Right renal pelvis (tissue), 4 donors: ENCODE measurements at regions not wholly inside any gene's neighbourhood (a gene's known extent, or its start where the extent isn't known, plus 50 kb on each side); places are given as distances from the start of the nearest gene placed in this dataset.
"Not testable (repeated sequence)": the region's sequence is repeated elsewhere in the genome, so short reads cannot be mapped to it uniquely, and the experiment has no call there.

Source experiments
- DNase-seq, 4 donors: peaks; one replicate each; pipeline ENCODE4 v3.0.0-alpha.2; 2013; ENCODE audit warnings: low read depth in 4 of 4, low spot score in 3 of 4, missing footprints in 1 of 4

- DNase-seq, result no peak
Observed at GRCh38 chr7:32694182-32694581, 197.4 kb downstream of the KBTBD2 start.

GRCh38 chr7:32691965-32692815 lies 196.9 kb downstream of the AVL9 start:
- not testable (repeated sequence) for DNase-seq

GRCh38 chr7:32688092-32688491 lies 192.8 kb downstream of the AVL9 start:
- DNase-seq, result not testable (repeated sequence)

DNA sequence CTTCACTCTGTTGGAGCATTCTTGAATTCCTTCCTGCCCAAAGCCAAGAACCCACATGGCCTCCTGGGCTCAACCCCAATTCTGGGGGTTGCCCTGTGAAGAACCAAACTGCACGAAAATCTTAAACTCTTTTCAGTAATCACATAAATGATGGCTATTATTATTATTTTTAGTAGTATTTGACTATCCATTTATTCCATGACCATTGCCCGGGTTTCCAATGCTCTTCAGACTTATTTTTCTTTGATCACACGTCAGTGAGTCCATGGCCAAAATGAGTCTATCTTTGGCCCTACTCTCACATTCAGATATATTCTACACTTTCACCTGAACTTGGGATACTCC lies 185.9 kb downstream of the AVL9 start:
- DNase-seq, result no peak

DNA sequence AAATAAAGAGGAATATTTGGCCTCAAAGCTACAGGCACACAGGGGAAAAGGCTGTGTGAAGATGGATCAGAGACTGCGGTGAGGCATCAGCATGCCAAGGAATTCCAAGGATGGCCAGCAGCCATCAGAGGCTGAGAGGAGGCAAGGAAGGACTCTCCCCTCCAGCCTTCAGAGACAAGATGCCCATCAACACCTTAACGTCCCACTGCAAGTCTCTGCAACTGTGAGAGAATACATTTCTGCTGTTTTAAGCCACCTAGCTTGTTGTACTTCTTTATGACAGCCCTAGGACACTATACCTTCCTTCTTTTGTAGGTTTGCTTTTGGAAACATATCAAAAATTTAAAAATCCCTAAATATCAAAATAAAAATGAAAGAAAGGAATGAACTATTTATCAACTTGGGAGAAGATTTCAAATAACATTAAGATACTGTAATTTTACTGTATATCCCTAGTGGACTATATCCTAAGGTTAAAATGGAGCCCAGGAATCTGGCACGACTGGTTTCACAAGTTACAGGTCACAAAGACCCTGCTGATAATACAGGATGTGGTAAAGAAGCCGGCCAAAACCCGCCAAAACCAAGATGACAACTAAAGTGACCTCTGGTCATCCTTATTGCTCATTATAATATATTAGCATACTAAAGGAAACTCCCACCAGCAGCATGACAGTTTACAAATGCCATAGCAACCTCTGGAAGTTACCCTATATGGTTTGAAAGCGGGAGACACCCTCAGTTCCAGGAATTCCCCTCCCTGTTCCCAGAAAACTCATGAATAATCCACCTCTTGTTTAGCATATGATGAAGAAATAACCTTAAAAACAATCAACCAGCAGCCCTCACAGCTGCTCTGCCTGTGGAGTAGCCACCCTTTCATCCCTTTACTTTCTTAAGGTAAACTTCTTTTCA lies 185.2 kb downstream of the AVL9 start:
- DNase-seq, result no peak

DNA sequence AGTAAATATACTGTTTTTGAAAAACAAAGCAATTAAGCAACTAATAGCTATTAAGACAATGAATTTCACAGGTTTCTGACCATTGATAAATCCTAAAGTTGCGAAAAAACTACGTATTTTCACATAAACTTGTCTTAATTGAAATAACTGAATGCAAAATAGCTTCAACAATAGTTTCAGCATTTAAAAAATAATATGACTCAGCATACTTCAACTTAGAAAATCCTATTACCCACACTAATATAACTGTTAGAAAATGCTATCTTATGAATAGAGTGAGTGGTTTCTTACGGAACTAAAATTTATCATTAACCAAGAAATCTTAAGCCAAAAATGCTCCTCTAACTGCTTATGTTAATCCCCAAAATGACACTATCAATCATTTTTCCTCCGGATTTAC lies 183.9 kb downstream of the AVL9 start:
- no peak for DNase-seq

GRCh38 chr7:32677593-32677992 lies 182.3 kb downstream of the AVL9 start:
- DNase-seq, result no peak

GRCh38 chr7:32676249-32676941 lies 181.1 kb downstream of the AVL9 start:
- no peak for DNase-seq

DNA sequence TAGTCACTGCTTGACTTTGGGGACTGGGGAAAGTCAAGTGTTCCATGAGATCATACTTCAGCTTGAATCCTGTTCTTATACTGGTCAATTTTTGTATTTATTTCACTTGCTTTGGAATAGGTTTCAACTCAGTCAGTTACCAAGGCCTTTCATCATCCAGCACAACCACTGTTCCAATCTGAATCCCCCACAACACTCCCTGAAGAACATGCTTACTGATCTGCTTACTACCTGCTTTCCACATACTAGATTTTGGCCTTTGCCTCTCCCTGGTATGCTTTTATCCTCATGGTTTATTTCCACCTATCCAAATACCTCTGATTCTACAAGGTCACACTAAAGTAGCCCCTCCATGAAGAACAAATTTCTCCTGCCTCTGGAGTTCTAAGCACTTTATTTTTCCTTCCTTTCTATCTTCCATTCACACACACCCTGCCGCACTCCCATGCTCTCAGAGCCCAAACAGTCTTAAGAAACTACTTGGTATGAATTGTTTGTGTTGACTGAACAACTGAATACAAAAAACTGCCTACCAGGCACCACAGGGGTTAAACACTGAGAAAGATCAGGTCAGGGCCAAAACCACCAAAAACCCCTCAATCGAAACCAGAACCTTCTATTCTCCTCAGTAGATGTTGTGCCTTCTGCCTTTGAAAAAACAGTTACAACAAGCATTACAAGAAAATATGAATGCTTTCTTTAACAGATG lies 178.1 kb downstream of the AVL9 start:
- no peak for DNase-seq

GRCh38 chr7:32670110-32671025 lies 175.1 kb downstream of the AVL9 start:
- no peak for DNase-seq

DNA sequence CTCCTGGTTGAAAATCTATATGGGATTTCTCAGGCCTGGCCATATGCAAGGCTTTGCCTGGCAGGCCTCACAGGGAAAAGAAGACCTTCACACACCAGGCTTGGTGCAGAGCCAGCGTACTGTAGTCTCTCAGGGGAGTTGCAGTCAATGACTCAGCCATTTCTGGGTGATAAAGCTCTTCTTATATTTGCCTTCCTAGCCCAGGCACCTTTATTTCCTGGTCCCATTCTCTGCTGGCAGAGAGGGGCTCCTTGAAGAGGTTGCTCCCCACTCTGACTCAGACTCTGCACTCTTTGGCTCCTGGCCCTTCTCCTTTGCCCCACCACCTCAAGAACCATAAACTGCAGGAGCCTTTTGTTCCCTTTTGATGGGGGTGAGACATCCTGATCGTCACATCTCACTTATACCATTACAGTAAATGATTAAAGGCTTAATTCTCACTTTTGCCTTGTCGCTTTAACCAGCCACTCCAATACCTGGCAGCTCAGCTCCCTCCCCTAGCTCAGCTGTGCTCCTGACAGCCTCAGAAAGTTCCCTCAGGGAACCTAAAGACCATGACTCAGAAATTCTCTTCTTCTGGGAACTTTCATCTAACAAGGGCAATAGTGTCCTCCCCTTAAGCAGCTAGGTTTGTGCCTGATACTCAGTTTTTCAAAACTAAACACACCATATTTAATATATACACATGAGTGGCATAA lies 174.0 kb downstream of the AVL9 start:
- DNase-seq, result not testable (repeated sequence)

DNA sequence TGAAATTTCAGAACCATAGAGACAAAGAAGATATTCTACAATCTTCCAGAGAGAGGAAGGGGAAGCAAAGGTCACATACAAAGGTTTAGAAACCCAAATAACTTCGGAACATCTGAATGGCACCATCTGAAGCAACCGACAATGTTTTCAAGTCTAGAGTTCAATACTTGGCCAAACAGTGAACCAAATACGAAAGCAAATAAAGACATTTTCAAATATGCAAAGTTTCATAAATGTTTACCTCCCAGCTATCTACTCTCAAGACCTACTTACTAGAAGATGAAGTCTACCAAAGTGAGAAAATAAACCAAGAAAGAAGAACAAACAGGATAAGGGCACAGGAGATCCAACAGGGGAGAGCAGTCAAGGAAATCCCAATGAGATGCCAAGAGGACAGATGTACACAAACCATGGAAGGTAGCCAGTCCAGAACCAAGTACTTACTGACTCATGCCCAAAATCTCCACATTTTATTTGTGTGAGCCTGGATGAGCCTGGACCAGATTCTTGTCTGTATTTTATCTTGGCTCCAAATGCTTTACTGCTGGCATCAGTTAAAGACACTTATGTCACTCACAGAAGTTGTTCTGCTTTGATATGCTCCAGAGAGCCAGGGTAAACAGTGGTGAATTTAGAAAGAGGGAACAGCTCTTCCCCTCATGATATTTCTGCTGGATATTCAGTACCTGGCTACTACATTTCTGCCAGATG lies 173.3 kb downstream of the AVL9 start:
- not testable (repeated sequence) for DNase-seq

DNA sequence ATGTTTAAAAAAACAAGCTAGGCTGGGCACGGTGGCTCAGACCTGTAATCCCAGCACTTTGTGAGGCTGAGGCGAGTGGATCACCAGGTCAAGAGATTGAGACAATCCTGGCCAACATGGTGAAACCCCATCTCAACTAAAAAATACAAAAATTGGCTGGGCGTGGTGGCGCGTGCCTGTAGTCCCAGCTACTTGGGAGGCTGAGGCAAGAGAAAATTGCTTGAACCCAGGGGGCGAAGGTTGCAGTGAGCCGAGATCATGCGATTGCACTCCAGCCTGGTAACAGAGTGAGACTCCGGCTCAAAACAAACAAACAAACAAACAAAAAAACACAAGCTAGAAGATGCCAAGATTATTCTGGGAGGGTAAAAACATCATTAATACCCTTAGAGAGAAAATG lies 172.3 kb downstream of the AVL9 start:
- DNase-seq, result not testable (repeated sequence)

GRCh38 chr7:32663805-32664211 lies 168.5 kb downstream of the AVL9 start:
- not testable (repeated sequence) for DNase-seq

- DNase-seq, result not testable (repeated sequence)
Observed at GRCh38 chr7:32662509-32662908, 167.2 kb downstream of the AVL9 start.

GRCh38 chr7:32661929-32662328 lies 166.6 kb downstream of the AVL9 start:
- no peak for DNase-seq

GRCh38 chr7:32661501-32661900 lies 166.2 kb downstream of the AVL9 start:
- DNase-seq, result no peak

- DNase-seq, result no peak
Observed at GRCh38 chr7:32660936-32661335, 165.6 kb downstream of the AVL9 start.
